Thymus (tissue), 11 donors: ENCODE measurements at regions not wholly inside any gene's neighbourhood (a gene's known extent, or its start where the extent isn't known, plus 50 kb on each side); places are given as distances from the start of the nearest gene placed in this dataset.

Experiments used
- DNase-seq, 9 donors: peaks; one replicate each; pipeline ENCODE4 v3.0.0-alpha.2; 2013; ENCODE audit warnings: low spot score in 9 of 9, low read depth in 6 of 9, missing footprints in 1 of 9
- H3K27ac ChIP-seq, 2 donors: one replicate each; pipeline ENCODE4 v1.5.1; 2013; ENCODE audit warnings: control low read depth in 1 of 2, low read depth in 1 of 2, low read length in 1 of 2, mild to moderate bottlenecking in 1 of 2, moderate library complexity in 1 of 2
- H3K27me3 ChIP-seq, 2 donors: one replicate each; pipeline ENCODE4 v1.5.1; 2013; ENCODE audit warnings: low read length in 1 of 2; ENCODE audit not compliant: control insufficient read depth in 2 of 2, insufficient read depth in 1 of 2
- H3K36me3 ChIP-seq, 2 donors: one replicate each; pipeline ENCODE4 v1.5.1; 2013; ENCODE audit warnings: low read length in 1 of 2, mild to moderate bottlenecking in 1 of 2, moderate library complexity in 1 of 2; ENCODE audit not compliant: control insufficient read depth in 2 of 2, insufficient read depth in 2 of 2
- H3K4me1 ChIP-seq, 2 donors: one replicate each; pipeline ENCODE4 v1.5.1; 2013; ENCODE audit warnings: low read length in 2 of 2; ENCODE audit not compliant: control insufficient read depth in 2 of 2, insufficient read depth in 2 of 2
- H3K4me3 ChIP-seq, 2 donors: one replicate each; pipeline ENCODE4 v1.5.1; 2013; ENCODE audit warnings: low read length in 2 of 2, control low read depth in 1 of 2, mild to moderate bottlenecking in 1 of 2
- H3K9me3 ChIP-seq, 2 donors: one replicate each; pipeline ENCODE4 v1.5.1; 2013; ENCODE audit warnings: low read length in 1 of 2, mild to moderate bottlenecking in 1 of 2; ENCODE audit not compliant: control insufficient read depth in 2 of 2, insufficient read depth in 1 of 2
- WGBS: extraction: QIAGEN DNeasy Blood & Tissue Kit; methylation state at CpG from one replicate; pipeline ENCODE4 v1.1.7; 2013; 5-methylcytosine and 5-hydroxymethylcytosine counted together
- donor health status: healthy.

GRCh38 chr1:95321531-95321930, 87.5 kb downstream of the RWDD3 start:
- WGBS, result 92% methylated on average over 3 of the region's 3 CpGs
- DNase-seq, result no peak
- no peaks in the 10 kb centered on the region for H3K4me1 ChIP-seq
- no peaks in the 10 kb centered on the region for H3K36me3 ChIP-seq
- H3K27me3 ChIP-seq, result no peaks in the 10 kb centered on the region
- H3K27ac ChIP-seq, result no peak overlapping the region
- H3K4me3 ChIP-seq, result no peak overlapping the region
- H3K9me3 ChIP-seq, result no peaks in the 10 kb centered on the region

DNA sequence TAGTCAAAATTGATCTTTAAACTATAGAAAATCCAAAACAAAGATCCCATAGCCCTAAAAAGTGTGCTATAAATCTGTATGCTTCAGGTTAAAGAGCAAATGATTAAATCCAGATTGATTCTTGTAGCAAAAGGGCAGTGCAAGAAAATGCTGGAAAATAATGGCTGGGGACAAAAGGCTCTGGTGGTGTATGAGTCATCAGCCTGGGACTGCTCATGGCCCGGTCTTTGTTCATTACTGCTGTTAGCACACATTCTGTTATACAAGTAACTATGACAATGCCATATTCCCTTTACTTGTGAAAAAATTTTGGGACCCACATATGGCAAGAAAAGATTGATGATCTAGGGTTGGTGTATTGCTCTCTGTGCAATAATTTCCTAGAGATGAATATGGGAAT, 89.1 kb downstream of the RWDD3 start:
- Histone ChIP-seq H3K4me3 (no peak overlapping the region), H3K4me1 (no peaks in the 10 kb centered on the region), H3K27ac (no peak overlapping the region), H3K9me3 (no peaks in the 10 kb centered on the region), H3K27me3 (no peaks in the 10 kb centered on the region), H3K36me3 (no peaks in the 10 kb centered on the region)
- no peak for DNase-seq
- WGBS, result 86% methylated on average over 1 of the region's 1 CpG

DNA sequence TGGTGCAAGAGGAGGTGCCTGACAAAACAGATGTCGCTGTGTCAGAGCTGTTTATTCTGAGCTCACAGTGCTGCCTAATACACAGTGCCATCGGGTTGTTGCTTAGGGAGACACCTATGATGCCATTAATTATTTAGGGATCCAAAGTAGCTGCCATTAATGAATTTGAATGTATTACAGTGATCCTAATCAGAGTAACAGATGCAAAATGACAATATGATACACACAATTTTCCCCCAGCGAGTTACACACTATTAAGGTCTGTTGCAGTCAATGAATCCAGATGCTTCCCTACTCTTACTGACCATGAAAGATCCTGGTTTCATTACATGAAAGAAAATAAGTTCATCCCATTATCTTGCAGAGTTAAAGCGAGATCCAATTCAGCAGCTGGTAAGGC, 91.3 kb downstream of the RWDD3 start:
- Histone ChIP-seq H3K9me3 (no peaks in the 10 kb centered on the region), H3K27ac (no peak overlapping the region), H3K4me1 (no peaks in the 10 kb centered on the region), H3K4me3 (no peak overlapping the region), H3K36me3 (no peaks in the 10 kb centered on the region), H3K27me3 (no peaks in the 10 kb centered on the region)
- no peak for DNase-seq
- WGBS, result 93% methylated on average over 4 of the region's 4 CpGs

GRCh38 chr1:95326023-95326422, 92.0 kb downstream of the RWDD3 start:
- Histone ChIP-seq H3K27me3 (no peaks in the 10 kb centered on the region), H3K4me3 (no peak overlapping the region), H3K4me1 (no peaks in the 10 kb centered on the region), H3K27ac (no peak overlapping the region), H3K36me3 (no peaks in the 10 kb centered on the region), H3K9me3 (no peaks in the 10 kb centered on the region)
- WGBS, result 62% methylated on average over 4 of the region's 4 CpGs
- no peak for DNase-seq

GRCh38 chr1:95332754-95333153, 98.7 kb downstream of the RWDD3 start:
- Histone ChIP-seq H3K4me1 (no peaks in the 10 kb centered on the region), H3K27me3 (no peaks in the 10 kb centered on the region), H3K9me3 (no peaks in the 10 kb centered on the region), H3K4me3 (no peak overlapping the region), H3K36me3 (no peaks in the 10 kb centered on the region), H3K27ac (no peak overlapping the region)
- DNase-seq, result no peak
- 94% methylated on average over 1 of the region's 1 CpG for WGBS

GRCh38 chr1:95339377-95339776, 105.4 kb downstream of the RWDD3 start:
- Histone ChIP-seq H3K27ac (no peak overlapping the region), H3K9me3 (no peaks in the 10 kb centered on the region), H3K4me3 (no peak overlapping the region), H3K27me3 (no peaks in the 10 kb centered on the region), H3K4me1 (no peaks in the 10 kb centered on the region), H3K36me3 (no peaks in the 10 kb centered on the region)
- 90% methylated on average over 9 of the region's 9 CpGs for WGBS
- no peak for DNase-seq

- Histone ChIP-seq H3K27me3 (no peaks in the 10 kb centered on the region), H3K4me3 (no peak overlapping the region), H3K4me1 (no peaks in the 10 kb centered on the region), H3K27ac (no peak overlapping the region), H3K36me3 (no peaks in the 10 kb centered on the region), H3K9me3 (no peaks in the 10 kb centered on the region)
- WGBS, result 89% methylated on average over 2 of the region's 2 CpGs
- DNase-seq, result no peak
Measured at GRCh38 chr1:95340061-95340460, 106.1 kb downstream of the RWDD3 start.

- no peak overlapping the region for H3K27ac ChIP-seq
- H3K27me3 ChIP-seq, result no peaks in the 10 kb centered on the region
- H3K9me3 ChIP-seq, result no peaks in the 10 kb centered on the region
- no peaks in the 10 kb centered on the region for H3K4me1 ChIP-seq
- no peak overlapping the region for H3K4me3 ChIP-seq
- no peaks in the 10 kb centered on the region for H3K36me3 ChIP-seq
- DNase-seq, result no peak
- WGBS, result 44% methylated on average over 2 of the region's 2 CpGs
Measured at GRCh38 chr1:95352767-95353166, 118.8 kb downstream of the RWDD3 start.

DNA sequence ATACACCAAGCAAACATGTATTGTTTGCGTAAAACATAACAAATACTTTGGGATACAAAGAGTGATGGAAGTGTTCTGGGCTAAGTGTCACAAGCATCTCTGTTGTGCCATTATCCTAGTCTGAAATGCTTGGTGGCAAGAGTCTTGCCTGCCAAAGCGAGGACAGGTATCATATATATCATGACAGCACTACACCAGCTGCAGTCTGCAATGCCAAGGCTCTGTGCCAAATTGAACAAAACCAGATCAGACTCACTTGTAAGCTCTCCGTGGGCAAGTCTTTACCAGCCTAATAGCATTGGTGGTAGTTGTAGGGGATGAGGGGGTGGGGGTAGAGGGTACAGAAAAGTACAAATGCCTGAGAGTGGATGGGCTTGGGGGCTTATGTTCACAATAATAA, 119.2 kb downstream of the RWDD3 start:
- Histone ChIP-seq H3K27ac (no peak overlapping the region), H3K4me1 (no peaks in the 10 kb centered on the region), H3K36me3 (no peaks in the 10 kb centered on the region), H3K4me3 (no peak overlapping the region), H3K27me3 (no peaks in the 10 kb centered on the region), H3K9me3 (no peaks in the 10 kb centered on the region)
- WGBS, result 57% methylated on average over 3 of the region's 3 CpGs
- no peak for DNase-seq

- H3K4me3 ChIP-seq, result no peak overlapping the region
- H3K9me3 ChIP-seq, result no peaks in the 10 kb centered on the region
- no peaks in the 10 kb centered on the region for H3K27me3 ChIP-seq
- WGBS, result 81% methylated on average over 1 of the region's 1 CpG
- H3K4me1 ChIP-seq, result no peaks in the 10 kb centered on the region
- no peak for DNase-seq
- H3K27ac ChIP-seq, result no peak overlapping the region
- no peaks in the 10 kb centered on the region for H3K36me3 ChIP-seq
Measured at GRCh38 chr1:95364546-95364945, 130.5 kb downstream of the RWDD3 start.
